ENCODE measurements at regions not wholly inside any gene's neighbourhood (a gene's known extent, or its start where the extent isn't known, plus 50 kb on each side); places are given as distances from the start of the nearest gene placed in this dataset.

GRCh38 chr3:30186741-30187219, 419.6 kb upstream of the TGFBR2 start:
- no peaks in the 10 kb centered on the region for H3K36me3 ChIP-seq (ENCODE audit: control insufficient read depth, insufficient read depth, low read length)
- H3K27me3 ChIP-seq (ENCODE audit: control insufficient read depth, insufficient read depth, low read length), result no peaks in the 10 kb centered on the region
- no peaks in the 10 kb centered on the region for H3K9me3 ChIP-seq (ENCODE audit: control insufficient read depth, insufficient read depth, low read length)
- no peak overlapping the region for H3K27ac ChIP-seq (ENCODE audit: low read depth, low read length)
- H3K9ac ChIP-seq (ENCODE audit: low read depth, low read length), result no peak overlapping the region
- peaks cover 10% of the 10 kb centered on the region; the same call in 1 of the 2 replicates for H3K4me1 ChIP-seq (ENCODE audit: control insufficient read depth, insufficient read depth, low read length)
- no peak overlapping the region for H3K4me3 ChIP-seq (ENCODE audit: low read depth, low read length)

- Histone ChIP-seq H3K27ac (ENCODE audit: low read depth, low read length) (no peak overlapping the region), H3K4me1 (ENCODE audit: control insufficient read depth, insufficient read depth, low read length) (peaks cover 10% of the 10 kb centered on the region; the same call in 1 of the 2 replicates), H3K4me3 (ENCODE audit: low read depth, low read length) (no peak overlapping the region), H3K9me3 (ENCODE audit: control insufficient read depth, insufficient read depth, low read length) (no peaks in the 10 kb centered on the region), H3K36me3 (ENCODE audit: control insufficient read depth, insufficient read depth, low read length) (no peaks in the 10 kb centered on the region), H3K27me3 (ENCODE audit: control insufficient read depth, insufficient read depth, low read length) (no peaks in the 10 kb centered on the region), H3K9ac (ENCODE audit: low read depth, low read length) (no peak overlapping the region)
Measured at GRCh38 chr3:30187366-30187765, 419.0 kb upstream of the TGFBR2 start.

- Histone ChIP-seq H3K9me3 (ENCODE audit: control insufficient read depth, insufficient read depth, low read length) (no peaks in the 10 kb centered on the region), H3K4me3 (ENCODE audit: low read depth, low read length) (no peak overlapping the region), H3K4me1 (ENCODE audit: control insufficient read depth, insufficient read depth, low read length) (peaks cover 10% of the 10 kb centered on the region; the same call in 1 of the 2 replicates), H3K9ac (ENCODE audit: low read depth, low read length) (no peak overlapping the region), H3K27ac (ENCODE audit: low read depth, low read length) (no peak overlapping the region), H3K36me3 (ENCODE audit: control insufficient read depth, insufficient read depth, low read length) (no peaks in the 10 kb centered on the region), H3K27me3 (ENCODE audit: control insufficient read depth, insufficient read depth, low read length) (no peaks in the 10 kb centered on the region)
Measured at GRCh38 chr3:30188713-30189112, 417.7 kb upstream of the TGFBR2 start.

- Histone ChIP-seq H3K36me3 (ENCODE audit: control insufficient read depth, insufficient read depth, low read length) (no peaks in the 10 kb centered on the region), H3K4me1 (ENCODE audit: control insufficient read depth, insufficient read depth, low read length) (peaks cover 10% of the 10 kb centered on the region; the same call in 1 of the 2 replicates), H3K9ac (ENCODE audit: low read depth, low read length) (no peak overlapping the region), H3K4me3 (ENCODE audit: low read depth, low read length) (no peak overlapping the region), H3K27me3 (ENCODE audit: control insufficient read depth, insufficient read depth, low read length) (no peaks in the 10 kb centered on the region), H3K27ac (ENCODE audit: low read depth, low read length) (no peak overlapping the region), H3K9me3 (ENCODE audit: control insufficient read depth, insufficient read depth, low read length) (no peaks in the 10 kb centered on the region)
Measured at GRCh38 chr3:30189900-30190299, 416.5 kb upstream of the TGFBR2 start.

GRCh38 chr3:30193625-30194044, 412.8 kb upstream of the TGFBR2 start:
- Histone ChIP-seq H3K4me1 (ENCODE audit: control insufficient read depth, insufficient read depth, low read length) (no peaks in the 10 kb centered on the region), H3K27me3 (ENCODE audit: control insufficient read depth, insufficient read depth, low read length) (no peaks in the 10 kb centered on the region), H3K27ac (ENCODE audit: low read depth, low read length) (no peak overlapping the region), H3K36me3 (ENCODE audit: control insufficient read depth, insufficient read depth, low read length) (no peaks in the 10 kb centered on the region), H3K9me3 (ENCODE audit: control insufficient read depth, insufficient read depth, low read length) (no peaks in the 10 kb centered on the region), H3K9ac (ENCODE audit: low read depth, low read length) (no peak overlapping the region), H3K4me3 (ENCODE audit: low read depth, low read length) (no peak overlapping the region)

- no peaks in the 10 kb centered on the region for H3K4me1 ChIP-seq (ENCODE audit: control insufficient read depth, insufficient read depth, low read length)
- H3K9ac ChIP-seq (ENCODE audit: low read depth, low read length), result no peak overlapping the region
- no peak overlapping the region for H3K4me3 ChIP-seq (ENCODE audit: low read depth, low read length)
- no peaks in the 10 kb centered on the region for H3K36me3 ChIP-seq (ENCODE audit: control insufficient read depth, insufficient read depth, low read length)
- H3K27ac ChIP-seq (ENCODE audit: low read depth, low read length), result no peak overlapping the region
- H3K27me3 ChIP-seq (ENCODE audit: control insufficient read depth, insufficient read depth, low read length), result no peaks in the 10 kb centered on the region
- H3K9me3 ChIP-seq (ENCODE audit: control insufficient read depth, insufficient read depth, low read length), result no peaks in the 10 kb centered on the region
Measured at GRCh38 chr3:30195352-30195751, 411.0 kb upstream of the TGFBR2 start.

- Histone ChIP-seq H3K27me3 (ENCODE audit: control insufficient read depth, insufficient read depth, low read length) (no peaks in the 10 kb centered on the region), H3K9me3 (ENCODE audit: control insufficient read depth, insufficient read depth, low read length) (no peaks in the 10 kb centered on the region), H3K4me1 (ENCODE audit: control insufficient read depth, insufficient read depth, low read length) (no peaks in the 10 kb centered on the region), H3K9ac (ENCODE audit: low read depth, low read length) (no peak overlapping the region), H3K4me3 (ENCODE audit: low read depth, low read length) (no peak overlapping the region), H3K27ac (ENCODE audit: low read depth, low read length) (no peak overlapping the region), H3K36me3 (ENCODE audit: control insufficient read depth, insufficient read depth, low read length) (no peaks in the 10 kb centered on the region)
Measured at GRCh38 chr3:30198162-30198561, 408.2 kb upstream of the TGFBR2 start.

GRCh38 chr3:30199096-30199759, 407.2 kb upstream of the TGFBR2 start:
- Histone ChIP-seq H3K9ac (ENCODE audit: low read depth, low read length) (no peak overlapping the region), H3K9me3 (ENCODE audit: control insufficient read depth, insufficient read depth, low read length) (no peaks in the 10 kb centered on the region), H3K27me3 (ENCODE audit: control insufficient read depth, insufficient read depth, low read length) (no peaks in the 10 kb centered on the region), H3K36me3 (ENCODE audit: control insufficient read depth, insufficient read depth, low read length) (no peaks in the 10 kb centered on the region), H3K4me3 (ENCODE audit: low read depth, low read length) (no peak overlapping the region), H3K4me1 (ENCODE audit: control insufficient read depth, insufficient read depth, low read length) (no peaks in the 10 kb centered on the region), H3K27ac (ENCODE audit: low read depth, low read length) (no peak overlapping the region)

- H3K4me1 ChIP-seq (ENCODE audit: control insufficient read depth, insufficient read depth, low read length), result no peaks in the 10 kb centered on the region
- H3K9ac ChIP-seq (ENCODE audit: low read depth, low read length), result no peak overlapping the region
- H3K27ac ChIP-seq (ENCODE audit: low read depth, low read length), result no peak overlapping the region
- no peak overlapping the region for H3K4me3 ChIP-seq (ENCODE audit: low read depth, low read length)
- H3K27me3 ChIP-seq (ENCODE audit: control insufficient read depth, insufficient read depth, low read length), result no peaks in the 10 kb centered on the region
- no peaks in the 10 kb centered on the region for H3K36me3 ChIP-seq (ENCODE audit: control insufficient read depth, insufficient read depth, low read length)
- H3K9me3 ChIP-seq (ENCODE audit: control insufficient read depth, insufficient read depth, low read length), result no peaks in the 10 kb centered on the region
Measured at GRCh38 chr3:30199855-30200254, 406.5 kb upstream of the TGFBR2 start.

GRCh38 chr3:30201715-30202114, 404.7 kb upstream of the TGFBR2 start:
- Histone ChIP-seq H3K27ac (ENCODE audit: low read depth, low read length) (no peak overlapping the region), H3K9ac (ENCODE audit: low read depth, low read length) (no peak overlapping the region), H3K36me3 (ENCODE audit: control insufficient read depth, insufficient read depth, low read length) (no peaks in the 10 kb centered on the region), H3K4me3 (ENCODE audit: low read depth, low read length) (no peak overlapping the region), H3K27me3 (ENCODE audit: control insufficient read depth, insufficient read depth, low read length) (no peaks in the 10 kb centered on the region), H3K4me1 (ENCODE audit: control insufficient read depth, insufficient read depth, low read length) (no peaks in the 10 kb centered on the region), H3K9me3 (ENCODE audit: control insufficient read depth, insufficient read depth, low read length) (no peaks in the 10 kb centered on the region)

GRCh38 chr3:30203301-30203700, 403.1 kb upstream of the TGFBR2 start:
- H3K9me3 ChIP-seq (ENCODE audit: control insufficient read depth, insufficient read depth, low read length), result no peaks in the 10 kb centered on the region
- H3K36me3 ChIP-seq (ENCODE audit: control insufficient read depth, insufficient read depth, low read length), result no peaks in the 10 kb centered on the region
- no peaks in the 10 kb centered on the region for H3K27me3 ChIP-seq (ENCODE audit: control insufficient read depth, insufficient read depth, low read length)
- no peak overlapping the region for H3K9ac ChIP-seq (ENCODE audit: low read depth, low read length)
- no peak overlapping the region for H3K27ac ChIP-seq (ENCODE audit: low read depth, low read length)
- no peak overlapping the region for H3K4me3 ChIP-seq (ENCODE audit: low read depth, low read length)
- H3K4me1 ChIP-seq (ENCODE audit: control insufficient read depth, insufficient read depth, low read length), result no peaks in the 10 kb centered on the region
